Lung (tissue), 11 donors: ENCODE measurements at regions not wholly inside any gene's neighbourhood (a gene's known extent, or its start where the extent isn't known, plus 50 kb on each side); places are given as distances from the start of the nearest gene placed in this dataset.
"Not testable (repeated sequence)": the region's sequence is repeated elsewhere in the genome, so short reads cannot be mapped to it uniquely, and the experiment has no call there.

Experiments used
- ATAC-seq: fragments of 200-7000 bp; cut with Tn5 transposase; one replicate; pipeline ENCODE4 v1.9.1; 2020; ENCODE audit warnings: moderate number of reproducible peaks; ENCODE audit not compliant: insufficient read depth, low FRiP score
- DNase-seq, 3 donors: peaks; one replicate each; pipeline ENCODE4 v3.0.0-alpha.2; 2013 to 2017
- H3K27ac ChIP-seq, 2 donors: one replicate each; pipeline ENCODE4 v1.5.1; 2013; ENCODE audit warnings: mild to moderate bottlenecking in 2 of 2, moderate library complexity in 2 of 2, control low read depth in 1 of 2, inconsistent platforms in 1 of 2, low read depth in 1 of 2, low read length in 1 of 2
- H3K27me3 ChIP-seq, 3 donors: one replicate each; pipeline ENCODE4 v1.5.1; 2013; ENCODE audit warnings: low read length in 2 of 3; ENCODE audit not compliant: control insufficient read depth in 3 of 3, insufficient read depth in 3 of 3
- H3K36me3 ChIP-seq, 4 donors: one replicate each; pipeline ENCODE4 v1.5.1; 2013; ENCODE audit warnings: low read length in 4 of 4, mild to moderate bottlenecking in 1 of 4, moderate library complexity in 1 of 4; ENCODE audit not compliant: control insufficient read depth in 4 of 4, insufficient read depth in 4 of 4
- H3K4me1 ChIP-seq, 5 donors: one replicate each; pipeline ENCODE4 v1.5.1; 2013; ENCODE audit warnings: low read length in 5 of 5, mild to moderate bottlenecking in 2 of 5, moderate library complexity in 1 of 5; ENCODE audit not compliant: control insufficient read depth in 5 of 5, insufficient read depth in 5 of 5
- H3K4me3 ChIP-seq: one replicate; pipeline ENCODE4 v1.5.1; 2013; ENCODE audit warnings: mild to moderate bottlenecking, control low read depth, moderate library complexity
- H3K9ac ChIP-seq, 2 donors: one replicate each; pipeline ENCODE4 v1.5.1; 2013; ENCODE audit warnings: low read length in 2 of 2, control low read depth in 1 of 2; ENCODE audit not compliant: insufficient read depth in 1 of 2
- H3K9me3 ChIP-seq, 4 donors: one replicate each; pipeline ENCODE4 v1.5.1; 2013; ENCODE audit warnings: low read length in 3 of 4, mild to moderate bottlenecking in 1 of 4, moderate library complexity in 1 of 4; ENCODE audit not compliant: control insufficient read depth in 4 of 4, insufficient read depth in 3 of 4
- CTCF ChIP-seq: IDR thresholded peaks from 2 replicates; pipeline ENCODE4 v1.5.1; 2012; ENCODE audit warnings: mild to moderate bottlenecking; ENCODE audit errors: control extremely low read depth, extremely low read depth
- WGBS, 2 donors: extraction: QIAGEN DNeasy Blood & Tissue Kit; methylation state at CpG; one replicate each; pipeline ENCODE4 v1.1.7; 2013; 5-methylcytosine and 5-hydroxymethylcytosine counted together
- donor health status: control.
- donor health status: control.
- donor health status: Bipolar disorder and iron deficiency.
- donor health status: healthy.
- donor health status: DM: yes; HTN: yes; CAD: no.

- ATAC-seq (no peak), DNase-seq (no peak)
- Histone ChIP-seq H3K36me3 (no peaks in the 10 kb centered on the region), H3K27me3 (no peaks in the 10 kb centered on the region), H3K27ac (no peak overlapping the region), H3K4me3 (no peak overlapping the region), H3K4me1 (no peaks in the 10 kb centered on the region), H3K9ac (no peak overlapping the region), H3K9me3 (peaks cover 0 to 68% (median 18%) of the 10 kb centered on the region in 4 donors)
- no peak for TF ChIP-seq CTCF
- WGBS, 2 donors, result 34 to 37% methylated on average over 2 of the region's 2 CpGs
Measured at GRCh38 chr11:54979375-54979774, 272.7 kb downstream of the OR4A5 start.

- Histone ChIP-seq H3K36me3 (no peaks in the 10 kb centered on the region), H3K4me1 (no peaks in the 10 kb centered on the region), H3K27me3 (no peaks in the 10 kb centered on the region), H3K9me3 (peaks cover 0 to 41% (median 7%) of the 10 kb centered on the region in 4 donors), H3K4me3 (no peak overlapping the region), H3K9ac (no peak overlapping the region), H3K27ac (no peak overlapping the region)
- no peak for TF ChIP-seq CTCF
- no peak for ATAC-seq
- WGBS, 2 donors, result 97 to 100% methylated on average over 1 of the region's 1 CpG
- DNase-seq, result no peak
Measured at GRCh38 chr11:54985731-54986130, 276.2 kb upstream of the TRIM48 start.

GRCh38 chr11:55028837-55029236, 233.1 kb upstream of the TRIM48 start:
- H3K4me1 ChIP-seq, H3K9ac ChIP-seq, ATAC-seq, H3K4me3 ChIP-seq, H3K27ac ChIP-seq, DNase-seq, H3K27me3 ChIP-seq, H3K36me3 ChIP-seq: not testable (repeated sequence)
- WGBS, 2 donors, result 66 to 72% methylated on average over 2 of the region's 2 CpGs
- peaks cover 0 to 67% (median 14%) of the 10 kb centered on the region in 4 donors for H3K9me3 ChIP-seq

- no peak for TF ChIP-seq CTCF
- Histone ChIP-seq H3K4me1 (no peaks in the 10 kb centered on the region), H3K9me3 (peaks cover 0 to 51% (median 13%) of the 10 kb centered on the region in 4 donors), H3K27ac (no peak overlapping the region), H3K27me3 (no peaks in the 10 kb centered on the region), H3K36me3 (no peaks in the 10 kb centered on the region), H3K9ac (no peak overlapping the region), H3K4me3 (no peak overlapping the region)
- DNase-seq, result no peak
- no peak for ATAC-seq
Measured at GRCh38 chr11:55054723-55055122, 207.2 kb upstream of the TRIM48 start.

GRCh38 chr11:55084588-55084987, 177.4 kb upstream of the TRIM48 start:
- H3K27me3 ChIP-seq, H3K4me1 ChIP-seq, H3K36me3 ChIP-seq, H3K9ac ChIP-seq, H3K4me3 ChIP-seq, DNase-seq, ATAC-seq, H3K27ac ChIP-seq, H3K9me3 ChIP-seq: not testable (repeated sequence)
- 84 to 91% methylated on average over 9 of the region's 9 CpGs for WGBS, 2 donors
